IMR-90 (cell line): ENCODE measurements at regions not wholly inside any gene's neighbourhood (a gene's known extent, or its start where the extent isn't known, plus 50 kb on each side); places are given as distances from the start of the nearest gene placed in this dataset.

ENCODE experiments used
- ATAC-seq: fragments of 200-7000 bp; cut with Tn5 transposase; 2 replicates; pipeline ENCODE4 v1.9.1; 2020; ENCODE audit warnings: low read depth, mild to moderate bottlenecking, moderate library complexity
- BruUV-seq: library from RNA; stranded (reverse); fragments of 400-500 nt; replicated peaks from 2 replicates; lab custom pipeline; 2021; lab: Mats Ljungman, UMichigan
- CTCF ChIA-PET: fragments of 300-600 bp; formaldehyde crosslinking; extraction: SDS; loops from one replicate; lab custom pipeline; 2021; ENCODE audit warnings: antibody characterized with exemption; lab: Yijun Ruan, JAX
- POLR2A ChIA-PET: fragments of 300-600 bp; sonication (Branson Sonifier 250); formaldehyde crosslinking; loops from one replicate; lab custom pipeline; 2022; ENCODE audit warnings: antibody characterized with exemption; ENCODE audit not compliant: unreplicated experiment; lab: Charles Lee
- DNase-seq: peaks from one replicate; pipeline ENCODE4 v3.0.0; 2013
- H2AFZ ChIP-seq: replicated peaks from 2 replicates; pipeline ENCODE3; 2013; ENCODE audit warnings: low read length, mild to moderate bottlenecking; ENCODE audit not compliant: poor library complexity
- H2AK5ac ChIP-seq: 2 replicates; pipeline ENCODE4 v1.6.1; 2013; ENCODE audit warnings: low read depth, low read length, inconsistent platforms
- H2AK9ac ChIP-seq: replicated peaks from 2 replicates; pipeline ENCODE3; 2013; ENCODE audit warnings: mild to moderate bottlenecking, low read depth, low read length, moderate library complexity; ENCODE audit not compliant: poor library complexity
- H2BK120ac ChIP-seq: 2 replicates; pipeline ENCODE4 v1.6.1; 2013; ENCODE audit warnings: low read depth, low read length, inconsistent platforms
- H2BK15ac ChIP-seq: 3 replicates; pipeline ENCODE4 v1.6.1; 2013; ENCODE audit warnings: low read depth, low read length, inconsistent platforms
- H2BK20ac ChIP-seq: 2 replicates; pipeline ENCODE4 v1.6.1; 2013; ENCODE audit warnings: low read depth, mild to moderate bottlenecking, inconsistent platforms, low read length, moderate library complexity
- H2BK5ac ChIP-seq: 2 replicates; pipeline ENCODE4 v1.6.1; 2013; ENCODE audit warnings: mild to moderate bottlenecking, low read depth, low read length, inconsistent platforms; ENCODE audit not compliant: poor library complexity, severe bottlenecking
- H3K14ac ChIP-seq: replicated peaks from 2 replicates; pipeline ENCODE4 v1.6.1; 2013; ENCODE audit warnings: low read depth, low read length, inconsistent platforms
- H3K18ac ChIP-seq: 2 replicates; pipeline ENCODE4 v1.6.1; 2013; ENCODE audit warnings: low read depth, low read length, control low read depth
- H3K23ac ChIP-seq: 2 replicates; pipeline ENCODE4 v1.6.1; 2013; ENCODE audit warnings: low read depth, low read length, inconsistent platforms
- H3K27ac ChIP-seq: 2 replicates; pipeline ENCODE4 v1.5.1; 2013; ENCODE audit warnings: mild to moderate bottlenecking, control low read depth, low read length; ENCODE audit not compliant: insufficient read depth
- H3K27me3 ChIP-seq: 2 replicates; pipeline ENCODE4 v1.6.1; 2013; ENCODE audit warnings: low read length; ENCODE audit not compliant: control insufficient read depth, insufficient read depth
- H3K36me3 ChIP-seq: 2 replicates; pipeline ENCODE4 v1.6.1; 2013; ENCODE audit warnings: low read length, mixed read lengths; ENCODE audit not compliant: control insufficient read depth, insufficient read depth
- H3K4ac ChIP-seq: 2 replicates; pipeline ENCODE4 v1.6.1; 2013; ENCODE audit warnings: low read depth, low read length, inconsistent platforms
- H3K4me1 ChIP-seq: 2 replicates; pipeline ENCODE4 v1.6.1; 2013; ENCODE audit warnings: low read length, mixed read lengths; ENCODE audit not compliant: control insufficient read depth, insufficient read depth
- H3K4me2 ChIP-seq: 2 replicates; pipeline ENCODE4 v1.6.1; 2013; ENCODE audit warnings: low read depth, mild to moderate bottlenecking, control low read depth, low read length, moderate library complexity
- H3K4me3 ChIP-seq: 2 replicates; pipeline ENCODE4 v1.5.1; 2013; ENCODE audit warnings: low read depth, mild to moderate bottlenecking, control low read depth, low read length, moderate library complexity; ENCODE audit not compliant: insufficient read depth
- H3K56ac ChIP-seq: 2 replicates; pipeline ENCODE4 v1.6.1; 2013; ENCODE audit warnings: low read length, inconsistent platforms; ENCODE audit not compliant: insufficient read depth; ENCODE audit errors: extremely low read depth
- H3K79me1 ChIP-seq, 2 experiments: 2 replicates each; pipeline ENCODE4 v1.6.1; 2013; ENCODE audit warnings: low read length in 2 of 2, inconsistent platforms in 1 of 2, low read depth in 1 of 2
- H3K9ac ChIP-seq: 2 replicates; pipeline ENCODE4 v1.6.1; 2013; ENCODE audit warnings: low read depth, low read length, control low read depth
- H3K9me1 ChIP-seq: 2 replicates; pipeline ENCODE4 v1.6.1; 2013; ENCODE audit warnings: low read length, inconsistent platforms; ENCODE audit not compliant: insufficient read depth
- H3K9me3 ChIP-seq: 2 replicates; pipeline ENCODE4 v1.6.1; 2013; ENCODE audit warnings: low read length; ENCODE audit not compliant: control insufficient read depth, insufficient read depth
- H4K20me1 ChIP-seq: 2 replicates; pipeline ENCODE4 v1.6.1; 2013; ENCODE audit warnings: low read length, inconsistent platforms; ENCODE audit not compliant: insufficient read depth
- H4K5ac ChIP-seq: 2 replicates; pipeline ENCODE4 v1.6.1; 2013; ENCODE audit warnings: mild to moderate bottlenecking, low read depth, low read length, control low read depth
- H4K8ac ChIP-seq, 2 experiments: 2 replicates each; pipeline ENCODE4 v1.6.1; 2013; ENCODE audit warnings: low read depth in 2 of 2, low read length in 2 of 2, control low read depth in 1 of 2, inconsistent platforms in 1 of 2
- H4K91ac ChIP-seq: 2 replicates; pipeline ENCODE4 v1.6.1; 2013; ENCODE audit warnings: low read depth, low read length, inconsistent platforms; ENCODE audit not compliant: insufficient read depth
- BHLHE40 ChIP-seq: fragments of 150-350 bp; IDR thresholded peaks from 2 replicates; pipeline ENCODE4 v1.6.1; 2016; ENCODE audit warnings: mild to moderate bottlenecking, low read depth, low read length
- CEBPB ChIP-seq: IDR thresholded peaks from 2 replicates; pipeline ENCODE4 v1.6.1; 2012; ENCODE audit warnings: low read depth, low read length, improper control_type of control experiment
- CHD1 ChIP-seq: IDR thresholded peaks from 2 replicates; pipeline ENCODE4 v1.6.1; 2012; ENCODE audit warnings: low read depth, low read length, improper control_type of control experiment
- CTCF ChIP-seq: conservative IDR thresholded peaks from 2 replicates; pipeline ENCODE4 v1.5.1; 2012; ENCODE audit warnings: mild to moderate bottlenecking, low read depth, low read length, improper control_type of control experiment
- FOS ChIP-seq: fragments of 150-350 bp; IDR thresholded peaks from 2 replicates; pipeline ENCODE4 v1.6.1; 2016; ENCODE audit warnings: low read depth, low read length
- MAFK ChIP-seq: IDR thresholded peaks from 2 replicates; pipeline ENCODE4 v1.6.1; 2012; ENCODE audit warnings: low read depth, low read length, improper control_type of control experiment
- MAZ ChIP-seq: IDR thresholded peaks from 2 replicates; pipeline ENCODE4 v1.6.1; 2012; ENCODE audit warnings: low read depth, mild to moderate bottlenecking, low read length, improper control_type of control experiment, moderate library complexity, borderline replicate concordance
- NFE2L2 ChIP-seq: fragments of 150-350 bp; IDR thresholded peaks from 2 replicates; pipeline ENCODE4 v1.6.1; 2016; ENCODE audit warnings: low read depth, mild to moderate bottlenecking, low read length
- POLR2A ChIP-seq: IDR thresholded peaks from 2 replicates; pipeline ENCODE4 v1.6.1; 2012; ENCODE audit warnings: mild to moderate bottlenecking, low read depth, low read length
- RAD21 ChIP-seq: IDR thresholded peaks from 2 replicates; pipeline ENCODE4 v1.6.1; 2012; ENCODE audit warnings: low read length, improper control_type of control experiment
- RCOR1 ChIP-seq: IDR thresholded peaks from 2 replicates; pipeline ENCODE4 v1.6.1; 2012; ENCODE audit warnings: mild to moderate bottlenecking, low read length, improper control_type of control experiment; ENCODE audit not compliant: insufficient replicate concordance
- RFX5 ChIP-seq: IDR thresholded peaks from 2 replicates; pipeline ENCODE4 v1.8.0; 2012; ENCODE audit warnings: low read depth, mild to moderate bottlenecking, low read length, moderate library complexity
- SMC3 ChIP-seq: fragments of 150-350 bp; IDR thresholded peaks from 2 replicates; pipeline ENCODE4 v1.6.1; 2016; ENCODE audit warnings: low read depth, mild to moderate bottlenecking, antibody characterized with exemption, low read length, moderate library complexity
- USF2 ChIP-seq: fragments of 150-350 bp; IDR thresholded peaks from 2 replicates; pipeline ENCODE4 v1.6.1; 2017; ENCODE audit warnings: mild to moderate bottlenecking, antibody characterized with exemption, low read length, low read depth
- WGBS, 2 experiments: methylation state at CpG; one replicate each; pipeline versions ENCODE4 v1.1.5 to v1.1.7; 2013; ENCODE audit warnings: missing lambda C conversion rate in 2 of 2; ENCODE audit not compliant: insufficient read length in 1 of 2; ENCODE audit errors: extremely low coverage in 2 of 2; 5-methylcytosine and 5-hydroxymethylcytosine counted together
- dilution Hi-C: fragments of 300-500 bp; cut with HindIII; formaldehyde crosslinking; loops from one replicate; pipeline ENCODE4 v1.14.3; 2018; ENCODE audit warnings: low sequenced_read_pairs; ENCODE audit not compliant: unreplicated experiment
- in situ Hi-C: fragments of 300-500 bp; cut with MboI; formaldehyde crosslinking; loops from 3 replicates; pipeline ENCODE4 v1.14.3; 2019; ENCODE audit warnings: low sequenced_read_pairs, inconsistent platforms, mixed read lengths
- intact Hi-C: fragments of 100-400 bp; cut with micrococcal nuclease; formaldehyde crosslinking; loops from 2 replicates; pipeline ENCODE4 v1.10.0; 2022
- TF ChIP-seq, protein P1 (sequence below): fragments of 150-350 bp; IDR thresholded peaks from 2 replicates; pipeline ENCODE4 v1.6.1; 2016; ENCODE audit warnings: low read depth, mild to moderate bottlenecking, low read length, moderate library complexity, borderline replicate concordance

- no peak for DNase-seq
- CTCF ChIA-PET, result no interaction called here
- BruUV-seq, result no TSS peak
Measured at GRCh38 chr20:22480336-22480735, 104.0 kb downstream of the FOXA2 start.

More at GRCh38 chr20:22480336-22480735, 104.0 kb downstream of the FOXA2 start:
- Histone ChIP-seq H3K9me3 (no peaks in the 10 kb centered on the region), H4K91ac (no peak overlapping the region), H3K4ac (no peak overlapping the region), H3K4me3 (no peak overlapping the region), H3K9me1 (no peaks in the 10 kb centered on the region), H3K23ac (no peak overlapping the region), H3K18ac (no peak overlapping the region), H2BK5ac (no peak overlapping the region), H4K20me1 (no peaks in the 10 kb centered on the region), H3K27ac (no peak overlapping the region), H2BK20ac (no peak overlapping the region), H2AK5ac (no peak overlapping the region), H4K5ac (no peak overlapping the region), H3K4me2 (no peak overlapping the region), H3K56ac (no peak overlapping the region), H2AK9ac (no peak overlapping the region), H3K36me3 (no peaks in the 10 kb centered on the region), H2AFZ (no peak overlapping the region), H3K9ac (no peak overlapping the region), H3K27me3 (no peaks in the 10 kb centered on the region), H3K79me1 (no peaks in the 10 kb centered on the region), H2BK120ac (no peak overlapping the region), H4K8ac (no peak overlapping the region), H3K4me1 (no peaks in the 10 kb centered on the region), H3K14ac (no peak overlapping the region), H2BK15ac (no peak overlapping the region)
- dilution Hi-C loops (no loop called here), intact Hi-C loops (no loop called here), in situ Hi-C loops (no loop called here)
- POLR2A ChIA-PET, result no interaction called here
- no peak for TF ChIP-seq POLR2A
- no peak for TF ChIP-seq MAFK
- no peak for TF ChIP-seq RAD21
- no peak for TF ChIP-seq FOS
- TF ChIP-seq MAZ, result no peak
- TF ChIP-seq CHD1, result no peak
- TF ChIP-seq NFE2L2, result no peak
- TF ChIP-seq CTCF, result no peak
- no peak for TF ChIP-seq RFX5
- TF ChIP-seq RCOR1, result no peak
- TF ChIP-seq, protein P1, sequence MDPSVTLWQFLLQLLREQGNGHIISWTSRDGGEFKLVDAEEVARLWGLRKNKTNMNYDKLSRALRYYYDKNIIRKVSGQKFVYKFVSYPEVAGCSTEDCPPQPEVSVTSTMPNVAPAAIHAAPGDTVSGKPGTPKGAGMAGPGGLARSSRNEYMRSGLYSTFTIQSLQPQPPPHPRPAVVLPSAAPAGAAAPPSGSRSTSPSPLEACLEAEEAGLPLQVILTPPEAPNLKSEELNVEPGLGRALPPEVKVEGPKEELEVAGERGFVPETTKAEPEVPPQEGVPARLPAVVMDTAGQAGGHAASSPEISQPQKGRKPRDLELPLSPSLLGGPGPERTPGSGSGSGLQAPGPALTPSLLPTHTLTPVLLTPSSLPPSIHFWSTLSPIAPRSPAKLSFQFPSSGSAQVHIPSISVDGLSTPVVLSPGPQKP, result no peak
- TF ChIP-seq USF2, result no peak
- TF ChIP-seq BHLHE40, result no peak
- TF ChIP-seq SMC3, result no peak
- no peak for TF ChIP-seq CEBPB
- ATAC-seq, result no peak
- 0% methylated on average over 1 of the region's 4 CpGs; no CpG with 5 or more reads in 1 of the 2 experiments for WGBS, 2 experiments
